COLO668 (cell line): ENCODE measurements at regions not wholly inside any gene's neighbourhood (a gene's known extent, or its start where the extent isn't known, plus 50 kb on each side); places are given as distances from the start of the nearest gene placed in this dataset.

Experiments
- DNase-seq: peaks from one replicate; lab custom pipeline; 2025; ENCODE audit not compliant: unreplicated experiment; lab: John Stamatoyannopoulos, UW

GRCh38 chr10:90447831-90448230 is 410.0 kb downstream of the HTR7 start:
- no peak for DNase-seq

GRCh38 chr10:90450797-90451196 is 407.0 kb downstream of the HTR7 start:
- DNase-seq: no peak

DNA sequence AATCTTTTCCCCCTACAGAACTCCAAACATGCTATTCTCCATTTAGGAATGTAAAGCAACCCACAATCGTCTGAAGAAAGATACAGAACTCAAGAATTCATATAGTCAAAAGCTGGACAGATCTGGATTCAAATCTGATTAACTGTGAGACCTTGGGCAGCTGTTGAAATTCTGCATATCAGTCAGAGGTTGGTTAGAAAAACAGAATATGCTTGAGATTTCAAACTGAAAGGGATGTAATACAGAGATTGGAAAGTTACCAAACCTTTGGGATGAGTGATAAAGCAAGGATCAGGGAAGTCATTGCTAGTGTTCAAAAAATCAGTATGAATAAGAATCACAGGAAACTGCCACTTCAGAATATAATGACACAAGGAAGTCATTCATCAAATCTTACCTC is 406.6 kb downstream of the HTR7 start:
- DNase-seq: no peak

- no peak for DNase-seq
Observed at GRCh38 chr10:90458054-90458453, 399.8 kb downstream of the HTR7 start.

DNA sequence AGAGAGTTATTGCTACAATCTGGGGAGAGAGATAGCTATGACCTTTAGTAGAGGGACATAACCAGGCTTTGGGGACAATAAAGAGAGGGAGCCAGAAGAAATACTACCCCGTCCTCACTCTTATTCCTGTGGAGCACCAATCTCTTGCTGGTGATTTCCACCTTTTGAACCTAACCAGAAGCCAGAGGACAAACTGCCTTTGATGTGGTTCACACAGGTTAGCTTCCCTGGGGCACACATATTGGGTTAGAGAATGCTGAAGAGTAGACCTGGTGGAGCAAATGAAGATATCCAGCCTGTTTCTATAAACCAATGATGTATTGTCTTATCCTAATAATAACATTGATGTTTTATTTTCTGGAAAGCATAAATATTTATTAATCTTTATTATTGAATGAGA is 399.3 kb downstream of the HTR7 start:
- no peak for DNase-seq

DNA sequence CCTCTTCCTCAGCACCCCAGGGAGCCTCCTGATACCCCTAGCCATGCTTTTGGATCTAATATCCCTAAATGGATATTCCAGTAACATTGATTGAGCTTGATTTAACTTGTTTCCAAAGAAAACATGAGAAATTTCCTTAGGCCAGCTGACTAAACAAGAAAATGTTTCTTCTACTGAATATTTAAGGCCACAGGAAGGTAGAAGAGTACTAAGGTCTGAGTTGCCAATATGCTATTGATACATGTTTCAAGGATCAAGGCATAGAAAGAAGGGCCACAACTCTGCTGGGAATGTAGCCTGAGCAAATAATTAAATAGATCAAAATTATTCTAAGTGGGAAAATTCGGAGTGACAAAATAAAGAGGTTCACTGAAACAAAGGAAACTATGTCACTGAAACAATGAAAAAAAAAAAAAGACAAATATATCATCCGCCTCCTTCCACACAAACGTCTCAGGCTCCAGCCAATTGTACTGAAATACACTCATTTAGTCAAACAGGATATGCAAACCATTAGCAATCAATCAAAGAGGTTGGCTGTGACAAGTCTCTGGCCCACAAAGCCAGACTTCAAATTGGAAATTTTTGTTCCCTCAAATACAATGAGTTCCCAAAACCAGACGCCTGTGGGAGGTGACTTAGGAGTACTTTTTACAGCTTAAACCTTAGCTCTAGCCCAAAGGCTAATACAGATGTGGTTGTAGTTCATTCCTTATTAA is 396.2 kb downstream of the HTR7 start:
- DNase-seq: no peak

DNA sequence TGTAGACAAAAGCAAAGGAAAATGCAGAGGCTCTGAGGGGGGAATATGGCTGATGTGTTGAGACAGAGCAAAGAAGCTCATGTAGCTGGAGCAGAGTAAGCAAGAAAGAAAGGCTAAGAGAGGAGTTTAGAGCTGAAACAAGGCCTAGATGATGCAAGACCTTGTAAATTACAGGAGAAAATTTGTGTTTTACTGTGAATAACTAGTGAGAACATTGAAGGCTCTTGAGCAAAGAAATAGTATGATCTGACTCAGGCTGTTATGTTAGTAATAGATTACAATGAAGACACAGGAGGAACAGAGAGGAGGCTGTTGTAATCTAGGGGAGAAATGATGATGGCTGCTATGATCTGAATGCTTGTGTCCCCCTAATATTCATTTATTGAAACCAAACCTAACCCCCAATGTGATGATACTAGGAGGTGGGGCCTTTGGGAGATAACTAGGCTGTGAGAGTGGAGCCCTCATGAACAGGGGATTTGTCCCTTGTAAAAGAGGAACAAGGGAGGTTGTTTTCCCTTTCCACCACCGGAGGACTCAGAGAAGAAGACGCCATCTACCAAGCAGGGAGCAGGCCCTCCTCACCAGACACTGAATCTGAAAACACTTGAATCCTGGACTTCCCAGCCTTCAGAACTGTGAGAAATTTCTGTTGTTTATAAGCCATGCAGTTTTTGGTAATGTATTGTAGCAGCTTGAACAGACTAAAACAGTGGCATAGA is 394.9 kb downstream of the HTR7 start:
- DNase-seq: no peak

GRCh38 chr10:90464329-90464728 is 393.5 kb downstream of the HTR7 start:
- DNase-seq: no peak

DNA sequence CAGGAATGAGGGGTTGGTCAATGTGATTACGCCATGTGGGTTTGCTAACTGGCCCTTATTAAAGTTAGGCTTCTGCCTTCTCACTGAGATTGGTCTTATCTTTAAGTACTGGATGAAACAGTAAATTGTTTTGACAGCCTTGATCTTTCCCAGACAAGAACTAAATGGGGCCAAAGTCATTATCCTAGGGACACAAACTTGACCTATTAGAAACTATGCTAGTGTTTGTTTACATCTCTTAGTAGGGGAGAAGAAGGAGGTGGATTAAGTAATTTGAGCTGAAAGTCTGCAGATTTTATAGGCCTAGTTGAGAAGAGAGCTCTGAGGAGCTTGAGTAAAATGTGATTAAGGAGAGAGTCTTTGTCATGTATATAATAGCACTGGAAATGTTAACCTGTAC is 386.9 kb downstream of the HTR7 start:
- DNase-seq: no peak

DNA sequence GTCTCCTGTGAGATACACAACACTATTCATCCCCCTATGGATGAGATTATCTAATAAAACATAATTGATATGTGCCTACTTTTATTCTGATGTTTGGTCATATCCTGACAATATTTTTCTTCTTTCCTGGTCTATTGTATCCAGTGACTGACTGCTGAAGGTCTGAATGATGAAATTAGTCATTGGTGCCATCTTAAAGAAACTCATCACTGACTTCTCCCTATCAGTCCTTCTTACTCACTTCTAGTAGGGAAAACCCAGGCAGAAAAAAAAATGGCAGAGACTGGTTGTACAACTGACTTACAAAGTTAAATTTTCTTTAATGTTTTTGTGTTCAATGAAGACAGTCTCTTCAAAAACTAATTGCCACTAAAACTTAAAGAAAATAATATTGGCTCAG is 377.4 kb downstream of the HTR7 start:
- DNase-seq: no peak

DNA sequence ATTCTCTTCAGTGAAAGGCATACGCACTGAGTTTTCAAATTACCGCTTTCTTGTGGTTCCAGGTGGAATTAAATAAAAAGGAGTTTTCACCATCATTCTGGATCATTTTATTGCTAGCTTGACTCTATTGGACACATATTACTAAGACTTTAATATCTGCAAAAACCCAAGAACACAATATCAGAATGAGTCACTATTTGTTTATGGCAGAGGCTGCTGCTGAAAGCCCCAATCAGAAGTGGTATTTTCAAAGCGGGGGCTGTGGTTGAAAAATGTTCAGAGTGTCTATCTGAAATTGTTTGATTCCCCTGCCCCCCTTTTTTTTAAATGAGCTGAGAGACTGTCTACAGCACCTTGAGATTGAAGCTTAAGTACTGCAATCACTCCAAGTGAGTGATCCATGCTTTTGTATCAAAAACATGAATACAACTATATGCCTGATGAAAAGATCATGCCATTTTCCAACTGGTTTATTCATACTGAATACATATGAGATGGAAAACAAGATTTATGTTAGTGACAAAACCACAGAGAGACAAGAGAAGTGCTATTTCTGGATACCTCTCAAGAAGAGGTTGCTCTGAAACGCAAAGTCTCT is 376.4 kb downstream of the HTR7 start:
- no peak for DNase-seq

DNA sequence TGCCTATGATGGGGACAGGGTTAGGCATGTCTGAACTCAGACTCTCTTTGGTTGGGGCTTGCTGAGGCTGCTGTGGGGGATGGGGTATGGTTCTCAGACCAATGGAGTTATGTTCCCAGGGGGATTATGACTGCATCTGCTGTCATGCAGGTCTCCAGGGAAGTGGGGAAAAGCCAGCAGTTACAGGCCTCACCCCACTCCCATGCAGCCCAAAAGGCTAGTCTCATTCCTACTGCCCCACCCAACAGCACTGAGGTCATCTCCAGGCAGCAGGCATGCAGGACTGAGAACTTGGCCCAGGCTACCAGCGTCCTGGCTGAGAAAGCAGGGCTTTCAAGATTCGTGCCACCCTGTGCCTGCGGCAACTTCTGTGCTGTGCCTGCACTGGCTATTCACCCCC is 373.3 kb downstream of the HTR7 start:
- no peak for DNase-seq

- no peak for DNase-seq
Observed at GRCh38 chr10:90494183-90494582, 363.7 kb downstream of the HTR7 start.

DNA sequence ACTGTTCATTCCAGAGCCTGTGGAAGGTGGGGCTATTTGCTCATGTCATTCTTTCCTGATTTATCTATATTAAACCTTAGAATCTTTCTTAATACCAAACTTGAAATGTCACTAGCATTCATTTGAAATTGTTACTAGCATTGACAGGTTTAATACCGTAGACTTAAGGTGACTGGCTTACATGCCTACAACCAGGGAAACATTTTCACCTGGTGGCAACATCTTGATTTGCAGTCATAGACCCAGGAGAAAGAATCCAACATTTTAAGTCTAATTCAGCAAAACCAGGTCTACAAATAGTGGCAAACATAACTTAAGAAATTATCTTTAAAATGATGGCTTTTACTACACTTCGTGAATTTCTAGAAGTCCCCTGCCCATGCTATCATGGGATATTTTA is 353.7 kb downstream of the HTR7 start:
- DNase-seq: no peak

DNA sequence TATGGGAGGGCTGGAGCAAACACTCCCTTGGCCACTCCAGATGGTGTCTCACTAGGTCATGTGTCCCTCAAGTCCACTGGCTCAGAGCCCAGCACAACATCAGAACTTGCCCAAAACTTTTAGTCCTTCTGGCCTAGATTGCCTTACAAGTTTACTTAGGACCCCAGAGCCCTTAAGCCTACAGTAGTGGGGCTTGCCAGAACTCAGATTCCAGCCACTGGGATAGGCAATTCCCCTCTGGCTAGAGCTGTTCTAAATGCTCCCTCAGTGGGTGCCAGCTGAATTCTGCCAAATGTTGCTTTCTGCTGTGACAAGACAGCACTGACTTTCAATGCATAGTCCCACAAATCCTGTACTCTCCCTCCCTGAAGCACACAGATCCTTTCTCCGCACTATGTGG is 331.1 kb downstream of the HTR7 start:
- DNase-seq: no peak

DNA sequence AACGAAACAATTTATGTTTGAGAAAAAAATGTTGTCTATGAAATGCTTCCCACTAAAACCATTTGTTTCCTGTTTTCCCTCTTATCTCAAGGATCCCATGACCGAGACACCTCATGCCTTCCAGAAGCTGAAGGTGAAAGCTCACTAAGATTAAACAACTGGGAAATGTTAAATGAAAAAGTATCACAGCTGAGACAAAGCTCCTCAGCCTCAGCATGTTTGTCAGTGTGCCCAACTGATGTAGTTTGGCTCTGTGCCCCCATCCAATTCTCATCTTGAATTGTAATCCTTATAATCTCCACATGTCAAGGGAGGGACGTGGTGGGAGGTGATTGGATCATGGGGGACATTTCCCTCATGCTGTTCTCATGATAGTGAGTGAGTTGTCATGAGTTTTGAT is 327.3 kb downstream of the HTR7 start:
- DNase-seq: no peak

- DNase-seq: no peak
Observed at GRCh38 chr10:90557385-90557784, 300.5 kb downstream of the HTR7 start.

DNA sequence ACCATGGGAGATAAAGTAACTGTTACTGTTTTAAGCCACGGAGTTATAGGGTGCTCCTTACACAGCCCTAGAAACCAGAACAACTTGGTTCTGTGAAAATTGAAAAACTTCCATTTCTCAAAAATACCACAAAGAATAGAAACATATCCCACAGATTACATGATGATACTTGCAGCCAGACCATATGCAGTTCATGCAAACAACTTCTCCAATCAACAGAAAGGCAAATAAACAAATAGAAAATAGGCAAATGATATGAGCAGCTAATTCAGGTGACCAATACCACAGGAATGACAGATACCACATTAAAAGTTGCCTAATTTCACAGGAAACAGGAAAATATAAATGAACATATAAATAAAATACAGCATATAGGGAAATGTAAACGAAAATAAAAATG is 297.5 kb downstream of the HTR7 start:
- DNase-seq: no peak

GRCh38 chr10:90561666-90562065 is 296.2 kb downstream of the HTR7 start:
- DNase-seq: no peak

DNA sequence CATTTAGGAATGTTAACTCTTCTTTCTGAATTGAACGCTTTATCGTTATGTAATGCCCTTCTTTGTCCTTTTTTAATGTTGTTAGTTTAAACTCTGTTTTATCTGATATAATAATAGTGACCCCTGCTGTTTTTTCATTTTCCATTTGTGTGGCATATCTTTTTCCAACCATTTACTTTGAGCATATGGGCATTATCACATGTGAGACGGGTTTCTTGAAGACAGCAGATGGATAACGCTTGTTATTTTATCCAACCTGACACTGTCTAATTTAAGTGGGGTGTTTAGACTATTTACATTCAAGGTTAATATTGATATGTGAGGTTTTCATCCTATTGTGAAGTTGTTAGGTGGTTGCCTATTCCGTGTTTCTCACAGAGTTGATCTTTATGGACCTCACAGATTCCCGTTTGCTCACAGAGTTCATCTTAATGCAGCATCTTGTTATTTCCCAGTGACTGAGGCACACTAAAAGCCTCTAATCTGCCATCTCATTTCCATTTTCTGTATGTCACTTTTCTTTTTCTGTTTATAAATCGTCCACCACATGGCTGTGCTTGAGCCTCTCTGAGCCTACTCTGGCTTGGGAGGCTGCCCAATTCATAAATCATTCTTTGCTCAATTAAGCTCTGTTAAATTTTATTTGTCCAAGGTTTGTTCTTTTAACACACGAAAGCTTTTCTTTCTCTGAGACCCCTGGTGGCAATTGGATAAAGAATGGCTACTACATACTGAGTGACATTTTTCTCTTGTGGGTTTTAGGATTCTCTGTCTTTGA is 286.2 kb downstream of the HTR7 start:
- DNase-seq: no peak

- DNase-seq: no peak
Observed at GRCh38 chr10:90575125-90575524, 282.7 kb downstream of the HTR7 start.

DNA sequence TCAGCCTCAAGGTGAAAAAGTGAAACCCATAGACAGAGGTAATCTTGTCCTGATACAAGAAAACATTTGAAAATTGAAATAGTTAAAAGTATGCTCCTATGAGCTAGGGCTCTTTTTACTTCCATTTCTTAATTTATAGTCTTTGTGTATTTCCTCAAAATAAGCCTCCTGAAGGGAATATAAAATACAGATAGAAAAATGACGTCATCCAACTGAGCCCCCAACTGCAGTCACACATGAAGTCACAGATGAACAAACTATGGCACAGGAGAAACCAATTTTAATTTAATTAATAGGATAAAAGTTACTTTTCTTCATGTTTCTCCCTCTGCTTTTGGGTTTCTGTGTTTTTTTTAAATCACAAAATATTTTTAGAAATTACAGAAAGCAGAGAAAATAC is 280.3 kb downstream of the HTR7 start:
- DNase-seq: no peak
